SU-DHL-6 (cell line): ENCODE measurements at regions not wholly inside any gene's neighbourhood (a gene's known extent, or its start where the extent isn't known, plus 50 kb on each side); places are given as distances from the start of the nearest gene placed in this dataset.

Experiments
- EZH2phosphoT487 ChIP-seq: fragments of 200-600 bp; sonication (generic), shearing (Covaris generic); conservative IDR thresholded peaks from 2 replicates; pipeline ENCODE4 v1.6.1; 2018; ENCODE audit warnings: mild to moderate bottlenecking, antibody characterized with exemption, low read length, moderate library complexity, mixed read lengths
- TF ChIP-seq, protein P1 (sequence below): fragments of 200-600 bp; sonication (generic); IDR thresholded peaks from one replicate; pipeline ENCODE4 v1.5.1; 2017; ENCODE audit warnings: antibody characterized with exemption, mild to moderate bottlenecking, low read length, moderate library complexity; ENCODE audit not compliant: insufficient read depth, poor library complexity, severe bottlenecking

DNA sequence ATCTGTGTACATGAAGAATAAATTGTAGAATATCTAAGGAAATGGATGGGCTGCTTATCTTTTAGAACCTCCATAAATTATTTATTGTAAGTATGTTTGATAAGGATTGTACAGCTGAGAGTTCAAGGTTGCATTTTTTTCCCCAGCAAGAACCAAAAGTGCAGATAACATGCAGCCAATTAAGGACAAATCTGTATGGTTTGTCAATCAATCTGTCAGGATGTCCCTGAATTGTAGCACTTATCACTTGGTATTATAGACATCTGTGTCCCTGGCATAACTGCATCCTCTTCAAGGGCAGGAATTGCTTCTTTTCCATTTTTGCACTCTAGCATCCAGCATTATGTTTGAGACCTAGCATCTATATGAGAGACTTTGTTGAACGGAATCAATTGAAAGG lies 95.4 kb upstream of the IGFBP7 start:
- TF ChIP-seq, protein P1, sequence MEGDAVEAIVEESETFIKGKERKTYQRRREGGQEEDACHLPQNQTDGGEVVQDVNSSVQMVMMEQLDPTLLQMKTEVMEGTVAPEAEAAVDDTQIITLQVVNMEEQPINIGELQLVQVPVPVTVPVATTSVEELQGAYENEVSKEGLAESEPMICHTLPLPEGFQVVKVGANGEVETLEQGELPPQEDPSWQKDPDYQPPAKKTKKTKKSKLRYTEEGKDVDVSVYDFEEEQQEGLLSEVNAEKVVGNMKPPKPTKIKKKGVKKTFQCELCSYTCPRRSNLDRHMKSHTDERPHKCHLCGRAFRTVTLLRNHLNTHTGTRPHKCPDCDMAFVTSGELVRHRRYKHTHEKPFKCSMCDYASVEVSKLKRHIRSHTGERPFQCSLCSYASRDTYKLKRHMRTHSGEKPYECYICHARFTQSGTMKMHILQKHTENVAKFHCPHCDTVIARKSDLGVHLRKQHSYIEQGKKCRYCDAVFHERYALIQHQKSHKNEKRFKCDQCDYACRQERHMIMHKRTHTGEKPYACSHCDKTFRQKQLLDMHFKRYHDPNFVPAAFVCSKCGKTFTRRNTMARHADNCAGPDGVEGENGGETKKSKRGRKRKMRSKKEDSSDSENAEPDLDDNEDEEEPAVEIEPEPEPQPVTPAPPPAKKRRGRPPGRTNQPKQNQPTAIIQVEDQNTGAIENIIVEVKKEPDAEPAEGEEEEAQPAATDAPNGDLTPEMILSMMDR: no peak
- TF ChIP-seq EZH2phosphoT487: no peak
